ENCODE measurements at regions not wholly inside any gene's neighbourhood (a gene's known extent, or its start where the extent isn't known, plus 50 kb on each side); places are given as distances from the start of the nearest gene placed in this dataset.

DNA sequence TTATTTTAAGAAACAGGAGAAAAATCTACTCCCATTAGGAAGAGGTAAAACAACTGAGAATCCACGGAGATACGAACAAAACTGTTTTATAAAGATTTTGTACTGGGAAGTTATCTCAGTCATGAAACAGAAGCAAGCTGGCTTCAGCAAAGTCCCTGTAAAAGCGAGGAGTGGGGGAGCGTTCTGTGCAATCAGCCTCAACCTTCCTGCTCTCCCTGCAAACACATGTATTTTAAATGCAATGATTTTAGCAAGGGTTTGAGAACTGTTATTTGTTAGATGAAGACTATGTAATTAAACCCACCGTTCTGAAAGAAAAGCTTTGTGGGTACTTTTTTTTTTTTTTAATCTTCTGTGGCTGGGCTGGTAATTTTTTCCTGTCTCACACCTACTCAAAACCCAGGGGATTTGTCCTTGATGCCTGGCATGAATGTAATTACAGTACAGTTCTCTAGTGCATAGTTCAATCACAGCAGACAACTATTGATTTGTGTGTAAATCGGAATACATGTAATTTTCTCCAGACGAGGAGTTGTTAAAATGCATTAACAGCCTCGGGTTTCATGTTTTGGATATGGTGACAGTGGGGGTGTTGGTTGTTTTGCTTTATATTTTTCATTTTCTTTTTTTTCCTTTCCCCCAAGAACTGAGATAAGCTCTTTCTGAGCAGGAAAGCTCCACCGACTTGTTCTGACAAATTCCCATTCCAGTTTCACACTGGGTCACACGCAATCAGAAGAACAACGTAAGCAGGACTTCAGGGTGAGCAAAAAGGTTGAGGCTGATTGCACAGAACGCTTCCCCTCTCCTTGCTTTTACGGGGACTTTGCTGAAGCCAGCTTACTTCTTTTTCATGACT lies 153.6 kb downstream of the PHLDA1 start:
- TF ChIP-seq EP300 (IDR thresholded peaks at IDR 0.05; ENCODE audit: borderline replicate concordance) (no peak), TAF1 (IDR thresholded peaks at IDR 0.05; ENCODE audit: low read depth) (no peak), RAD21 (IDR thresholded peaks at IDR 0.05; ENCODE audit: low read depth) (no peak), FOXM1 (IDR thresholded peaks at IDR 0.05; ENCODE audit: borderline replicate concordance, low read depth) (no peak)

Data from Ishikawa (cell line).